OCI-LY1 (cell line): ENCODE measurements at regions not wholly inside any gene's neighbourhood (a gene's known extent, or its start where the extent isn't known, plus 50 kb on each side); places are given as distances from the start of the nearest gene placed in this dataset.

Experiments used
- H2AFZ ChIP-seq: fragments of 200-600 bp; sonication (generic), shearing (Covaris generic); 2 replicates; pipeline ENCODE4 v1.6.0; 2014; ENCODE audit warnings: antibody characterized with exemption, mild to moderate bottlenecking, low read length
- H3F3A ChIP-seq: fragments of 200-600 bp; sonication (generic), shearing (Covaris generic); 2 replicates; pipeline ENCODE4 v1.6.0; 2014; ENCODE audit warnings: mild to moderate bottlenecking, antibody characterized with exemption, low read length, moderate library complexity; ENCODE audit not compliant: insufficient read depth
- H3K27ac ChIP-seq: fragments of 200-600 bp; sonication (generic); 2 replicates; pipeline ENCODE4 v1.5.1; 2014; ENCODE audit warnings: low read length, mixed run types, mild to moderate bottlenecking, low read depth; ENCODE audit not compliant: poor library complexity, severe bottlenecking
- H3K27me3 ChIP-seq: fragments of 200-600 bp; sonication (generic); 2 replicates; pipeline ENCODE4 v1.6.0; 2014; ENCODE audit warnings: antibody characterized with exemption, mild to moderate bottlenecking, low read length, moderate library complexity; ENCODE audit not compliant: insufficient read depth
- H3K36me3 ChIP-seq: fragments of 200-600 bp; sonication (generic); 2 replicates; pipeline ENCODE4 v1.6.1; 2014; ENCODE audit warnings: mild to moderate bottlenecking, antibody characterized with exemption, low read length, moderate library complexity, mixed read lengths; ENCODE audit not compliant: insufficient read depth
- H3K4me1 ChIP-seq: fragments of 200-600 bp; sonication (generic); 2 replicates; pipeline ENCODE4 v1.5.1; 2014; ENCODE audit warnings: mild to moderate bottlenecking, low read length, moderate library complexity; ENCODE audit not compliant: insufficient read depth, severe bottlenecking
- H3K4me2 ChIP-seq: fragments of 200-600 bp; sonication (generic), shearing (Covaris generic); 2 replicates; pipeline ENCODE4 v1.6.1; 2014; ENCODE audit warnings: low read length
- H3K4me3 ChIP-seq: fragments of 200-600 bp; sonication (generic); 2 replicates; pipeline ENCODE4 v1.5.1; 2014; ENCODE audit warnings: low read length, low read depth, mild to moderate bottlenecking, mixed read lengths; ENCODE audit not compliant: poor library complexity, severe bottlenecking
- H3K79me2 ChIP-seq: fragments of 200-600 bp; shearing (Covaris generic); 2 replicates; pipeline ENCODE4 v1.6.1; 2016; ENCODE audit warnings: mixed run types, low read length, mixed read lengths; ENCODE audit not compliant: insufficient read depth
- H3K9ac ChIP-seq: fragments of 200-600 bp; sonication (generic), shearing (Covaris generic); 2 replicates; pipeline ENCODE4 v1.6.1; 2014; ENCODE audit warnings: mild to moderate bottlenecking, low read length, mixed read lengths
- H3K9me2 ChIP-seq: fragments of 200-600 bp; sonication (generic), shearing (Covaris generic); 2 replicates; pipeline ENCODE4 v1.6.1; 2014; ENCODE audit warnings: low read depth, mild to moderate bottlenecking, low read length, mixed read lengths
- H3K9me3 ChIP-seq: fragments of 200-600 bp; shearing (Covaris generic); 2 replicates; pipeline ENCODE4 v1.6.1; 2014; ENCODE audit warnings: low read length, mixed read lengths
- H4K20me1 ChIP-seq: fragments of 200-600 bp; sonication (generic), shearing (Covaris generic); 2 replicates; pipeline ENCODE4 v1.6.0; 2016; ENCODE audit warnings: mild to moderate bottlenecking, low read length; ENCODE audit not compliant: insufficient read depth
- EZH2 ChIP-seq: fragments of 200-600 bp; sonication (generic), shearing (Covaris generic); IDR thresholded peaks from 2 replicates; pipeline ENCODE4 v1.8.0; 2017; ENCODE audit warnings: borderline replicate concordance, mixed run types, mild to moderate bottlenecking, antibody characterized with exemption, low read length, moderate library complexity, mixed read lengths
- TF ChIP-seq, protein P1 (sequence below): fragments of 200-600 bp; sonication (generic), shearing (Covaris generic); IDR thresholded peaks from 2 replicates; pipeline ENCODE4 v1.5.1; 2017; ENCODE audit warnings: mild to moderate bottlenecking, antibody characterized with exemption, low read length, moderate library complexity, mixed read lengths

DNA sequence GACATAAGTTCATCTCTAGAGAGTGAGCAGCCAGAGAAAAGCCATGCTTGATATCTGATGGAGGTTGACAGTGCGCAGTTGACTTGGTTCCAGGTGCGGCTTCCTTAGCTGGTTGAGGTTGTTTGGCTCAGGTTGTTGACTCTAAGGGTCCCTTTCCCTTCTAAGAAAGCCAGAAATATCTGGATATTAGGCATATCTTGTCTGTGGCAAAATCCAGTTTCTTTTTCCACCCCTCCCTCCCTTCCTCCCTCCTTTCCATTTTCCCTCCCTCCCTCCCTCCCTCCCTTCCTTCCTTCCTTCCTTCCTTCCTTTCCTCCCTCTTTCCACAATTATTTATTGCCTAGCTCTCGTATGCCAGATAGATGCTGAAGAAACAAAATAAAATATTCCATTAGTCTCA is 82.6 kb upstream of the TNP1 start:
- Histone ChIP-seq H3K4me3 (no peak overlapping the region), H3F3A (no peaks in the 10 kb centered on the region), H3K9me2 (no peaks in the 10 kb centered on the region), H2AFZ (no peak overlapping the region), H3K4me2 (no peak overlapping the region), H3K4me1 (no peaks in the 10 kb centered on the region), H3K27me3 (no peaks in the 10 kb centered on the region), H3K9ac (no peak overlapping the region), H3K9me3 (no peaks in the 10 kb centered on the region), H3K36me3 (no peaks in the 10 kb centered on the region), H3K79me2 (no peaks in the 10 kb centered on the region), H4K20me1 (no peaks in the 10 kb centered on the region), H3K27ac (no peak overlapping the region)
- no peak for TF ChIP-seq EZH2

DNA sequence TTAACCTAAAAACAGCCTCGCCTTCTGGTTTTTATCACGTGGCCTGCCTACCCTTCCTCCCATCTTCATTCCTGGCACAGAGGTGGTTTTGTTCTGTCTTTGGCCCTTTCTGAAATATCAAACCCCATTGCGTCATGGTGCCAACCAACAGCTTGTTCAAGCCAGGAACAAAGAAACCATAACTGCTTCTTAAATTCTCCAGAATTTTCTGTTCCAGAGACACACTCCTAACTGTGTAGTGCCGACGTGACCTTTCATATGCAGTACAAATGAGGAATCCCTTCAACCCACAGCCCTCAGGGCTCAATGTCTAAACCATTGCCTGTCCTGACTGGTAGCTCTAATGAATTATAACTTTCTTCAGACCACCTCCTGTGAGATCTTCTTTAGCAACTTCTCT is 82.2 kb upstream of the TNP1 start:
- no peaks in the 10 kb centered on the region for H3F3A ChIP-seq
- no peak overlapping the region for H3K27ac ChIP-seq
- H2AFZ ChIP-seq = no peak overlapping the region
- no peaks in the 10 kb centered on the region for H3K36me3 ChIP-seq
- no peak overlapping the region for H3K4me3 ChIP-seq
- H3K9me2 ChIP-seq = no peaks in the 10 kb centered on the region
- TF ChIP-seq, protein P1, sequence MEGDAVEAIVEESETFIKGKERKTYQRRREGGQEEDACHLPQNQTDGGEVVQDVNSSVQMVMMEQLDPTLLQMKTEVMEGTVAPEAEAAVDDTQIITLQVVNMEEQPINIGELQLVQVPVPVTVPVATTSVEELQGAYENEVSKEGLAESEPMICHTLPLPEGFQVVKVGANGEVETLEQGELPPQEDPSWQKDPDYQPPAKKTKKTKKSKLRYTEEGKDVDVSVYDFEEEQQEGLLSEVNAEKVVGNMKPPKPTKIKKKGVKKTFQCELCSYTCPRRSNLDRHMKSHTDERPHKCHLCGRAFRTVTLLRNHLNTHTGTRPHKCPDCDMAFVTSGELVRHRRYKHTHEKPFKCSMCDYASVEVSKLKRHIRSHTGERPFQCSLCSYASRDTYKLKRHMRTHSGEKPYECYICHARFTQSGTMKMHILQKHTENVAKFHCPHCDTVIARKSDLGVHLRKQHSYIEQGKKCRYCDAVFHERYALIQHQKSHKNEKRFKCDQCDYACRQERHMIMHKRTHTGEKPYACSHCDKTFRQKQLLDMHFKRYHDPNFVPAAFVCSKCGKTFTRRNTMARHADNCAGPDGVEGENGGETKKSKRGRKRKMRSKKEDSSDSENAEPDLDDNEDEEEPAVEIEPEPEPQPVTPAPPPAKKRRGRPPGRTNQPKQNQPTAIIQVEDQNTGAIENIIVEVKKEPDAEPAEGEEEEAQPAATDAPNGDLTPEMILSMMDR = no peak
- no peak for TF ChIP-seq EZH2
- no peak overlapping the region for H3K4me2 ChIP-seq
- H3K9ac ChIP-seq = no peak overlapping the region
- no peaks in the 10 kb centered on the region for H3K27me3 ChIP-seq
- no peaks in the 10 kb centered on the region for H3K79me2 ChIP-seq
- H4K20me1 ChIP-seq = no peaks in the 10 kb centered on the region
- H3K9me3 ChIP-seq = no peaks in the 10 kb centered on the region
- no peaks in the 10 kb centered on the region for H3K4me1 ChIP-seq

DNA sequence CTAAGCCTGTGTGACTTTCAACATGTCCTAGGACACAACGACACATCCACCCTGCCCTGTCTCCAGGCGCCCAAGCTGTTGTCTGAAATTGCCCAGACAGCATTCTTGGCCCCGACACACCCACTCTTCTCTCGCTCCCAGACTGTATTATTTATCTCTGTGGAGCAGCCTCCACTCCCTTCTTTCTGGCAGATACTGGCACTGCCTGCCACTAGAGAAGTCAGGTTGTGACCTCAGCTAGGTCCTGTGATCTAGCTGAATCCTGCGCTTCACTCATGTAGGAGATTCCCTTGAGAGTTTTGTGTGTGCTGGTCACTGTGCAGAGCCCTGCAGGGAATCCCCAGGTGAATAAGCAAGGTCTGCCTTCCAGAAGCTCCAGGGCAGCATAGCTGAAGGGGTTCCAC is 77.1 kb upstream of the TNP1 start:
- H3K36me3 ChIP-seq = no peaks in the 10 kb centered on the region
- no peaks in the 10 kb centered on the region for H3K4me1 ChIP-seq
- TF ChIP-seq EZH2 = no peak
- TF ChIP-seq, protein P1 = no peak
- no peak overlapping the region for H3K27ac ChIP-seq
- no peaks in the 10 kb centered on the region for H3K9me2 ChIP-seq
- H4K20me1 ChIP-seq = no peaks in the 10 kb centered on the region
- no peaks in the 10 kb centered on the region for H3K9me3 ChIP-seq
- no peaks in the 10 kb centered on the region for H3K79me2 ChIP-seq
- H3K4me3 ChIP-seq = no peak overlapping the region
- no peak overlapping the region for H3K9ac ChIP-seq
- H3K27me3 ChIP-seq = no peaks in the 10 kb centered on the region
- H2AFZ ChIP-seq = no peak overlapping the region
- no peak overlapping the region for H3K4me2 ChIP-seq
- H3F3A ChIP-seq = no peaks in the 10 kb centered on the region

DNA sequence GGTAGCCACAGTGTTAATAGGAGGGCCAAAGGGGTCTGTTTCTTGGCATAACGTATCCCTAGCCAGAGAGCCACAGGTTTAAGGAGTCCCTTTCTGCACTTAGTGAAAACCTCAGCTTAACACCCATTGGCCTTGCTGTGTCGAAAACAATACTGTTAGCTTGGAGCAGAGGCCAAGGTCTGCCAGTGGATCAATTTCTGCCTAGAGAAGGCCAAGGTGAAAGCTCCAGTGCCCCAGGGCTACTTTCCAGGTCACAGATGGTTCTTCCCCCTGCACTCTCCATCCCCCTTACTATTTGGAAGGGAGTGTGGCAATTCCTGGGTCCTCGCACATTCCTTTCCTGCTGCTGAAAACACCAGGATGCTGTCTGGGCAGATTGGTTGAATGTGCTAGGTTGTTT is 74.8 kb upstream of the TNP1 start:
- no peak overlapping the region for H3K4me3 ChIP-seq
- no peak overlapping the region for H3K9ac ChIP-seq
- H3K27ac ChIP-seq = no peak overlapping the region
- no peaks in the 10 kb centered on the region for H3K9me2 ChIP-seq
- TF ChIP-seq, protein P1 = no peak
- TF ChIP-seq EZH2 = no peak
- H3K4me1 ChIP-seq = no peaks in the 10 kb centered on the region
- H3K79me2 ChIP-seq = no peaks in the 10 kb centered on the region
- H3F3A ChIP-seq = no peaks in the 10 kb centered on the region
- no peaks in the 10 kb centered on the region for H3K9me3 ChIP-seq
- H3K27me3 ChIP-seq = no peaks in the 10 kb centered on the region
- H3K4me2 ChIP-seq = no peak overlapping the region
- H3K36me3 ChIP-seq = no peaks in the 10 kb centered on the region
- no peaks in the 10 kb centered on the region for H4K20me1 ChIP-seq
- no peak overlapping the region for H2AFZ ChIP-seq
